CD4-positive, alpha-beta T cell (primary cell): ENCODE measurements at regions not wholly inside any gene's neighbourhood (a gene's known extent, or its start where the extent isn't known, plus 50 kb on each side); places are given as distances from the start of the nearest gene placed in this dataset.

ENCODE experiments used
- ATAC-seq: fragments of 200-7000 bp; cut with Tn5 transposase; one replicate; pipeline ENCODE4 v1.10.0; 2022; ENCODE audit warnings: mild to moderate bottlenecking; ENCODE audit not compliant: poor library complexity
- CTCF ChIA-PET: fragments of 350-600 bp; sonication (Branson Sonifier 250); formaldehyde crosslinking; loops from one replicate; lab custom pipeline; 2021; ENCODE audit warnings: antibody characterized with exemption, inconsistent platforms; lab: Charles Lee
- POLR2A ChIA-PET: fragments of 350-600 bp; sonication (Branson Sonifier 250); formaldehyde crosslinking; loops from one replicate; lab custom pipeline; 2021; ENCODE audit warnings: antibody characterized with exemption, inconsistent platforms; lab: Charles Lee
- DNase-seq, 14 experiments: peaks; one replicate each; pipeline ENCODE4 v3.0.0-alpha.2; 2013 to 2020; ENCODE audit warnings: mixed read lengths in 2 of 14
- H3K27ac ChIP-seq, 2 donors: one replicate each; pipeline versions ENCODE4 v1.5.1 to v1.7.0; 2013; ENCODE audit warnings: low read length in 2 of 2, low read depth in 1 of 2, mild to moderate bottlenecking in 1 of 2
- H3K27me3 ChIP-seq, 2 experiments: 1 replicate in 1 of 2; 2 replicates in 1 of 2; pipeline versions ENCODE4 v1.6.1 to v1.7.0; 2013; ENCODE audit warnings: low read length in 2 of 2, control low read depth in 1 of 2, mild to moderate bottlenecking in 1 of 2, moderate library complexity in 1 of 2; ENCODE audit not compliant: insufficient read depth in 2 of 2, control insufficient read depth in 1 of 2
- H3K36me3 ChIP-seq: one replicate; pipeline ENCODE4 v1.6.1; 2013; ENCODE audit warnings: low read length, control low read depth; ENCODE audit not compliant: insufficient read depth
- H3K4me1 ChIP-seq: one replicate; pipeline ENCODE4 v1.6.1; 2013; ENCODE audit warnings: low read length, control low read depth; ENCODE audit not compliant: insufficient read depth
- H3K4me3 ChIP-seq: one replicate; pipeline ENCODE4 v1.5.1; 2013; ENCODE audit warnings: mild to moderate bottlenecking, low read length, moderate library complexity
- H3K9me3 ChIP-seq, 2 experiments: 1 replicate in 1 of 2; 2 replicates in 1 of 2; pipeline versions ENCODE4 v1.6.1 to v1.7.0; 2013; ENCODE audit warnings: low read length in 2 of 2, mild to moderate bottlenecking in 2 of 2, control low read depth in 1 of 2, moderate library complexity in 1 of 2; ENCODE audit not compliant: control insufficient read depth in 1 of 2, insufficient read depth in 1 of 2
- H3K27ac Mint-ChIP-seq: one replicate; pipeline ENCODE4 v1.8.0; 2020; ENCODE audit warnings: mixed read lengths
- H3K27me3 Mint-ChIP-seq: one replicate; pipeline ENCODE4 v1.8.0; 2021; ENCODE audit warnings: mixed read lengths
- H3K36me3 Mint-ChIP-seq: one replicate; pipeline ENCODE4 v1.8.0; 2021; ENCODE audit warnings: low read depth, mixed read lengths
- H3K4me1 Mint-ChIP-seq: one replicate; pipeline ENCODE4 v1.8.0; 2021; ENCODE audit warnings: low read depth, mixed read lengths
- H3K4me3 Mint-ChIP-seq: one replicate; pipeline ENCODE4 v1.8.0; 2020; ENCODE audit warnings: mild to moderate bottlenecking, mixed read lengths
- H3K9me3 Mint-ChIP-seq: one replicate; pipeline ENCODE4 v1.8.0; 2020; ENCODE audit warnings: mixed read lengths
- intact Hi-C, 2 experiments: fragments of 100-400 bp; cut with DNase I in 1 of 2; cut with micrococcal nuclease in 1 of 2; formaldehyde crosslinking; loops; one replicate each; pipeline versions ENCODE4 v1.15.1 to v1.9.0; 2023 to 2025; cut with DNase I, micrococcal nuclease
- TF ChIP-seq, protein P1 (sequence below): fragments of 200-600 bp; IDR thresholded peaks from one replicate; pipeline ENCODE4 v1.8.0; 2022; ENCODE audit warnings: antibody characterized with exemption, mild to moderate bottlenecking

DNA sequence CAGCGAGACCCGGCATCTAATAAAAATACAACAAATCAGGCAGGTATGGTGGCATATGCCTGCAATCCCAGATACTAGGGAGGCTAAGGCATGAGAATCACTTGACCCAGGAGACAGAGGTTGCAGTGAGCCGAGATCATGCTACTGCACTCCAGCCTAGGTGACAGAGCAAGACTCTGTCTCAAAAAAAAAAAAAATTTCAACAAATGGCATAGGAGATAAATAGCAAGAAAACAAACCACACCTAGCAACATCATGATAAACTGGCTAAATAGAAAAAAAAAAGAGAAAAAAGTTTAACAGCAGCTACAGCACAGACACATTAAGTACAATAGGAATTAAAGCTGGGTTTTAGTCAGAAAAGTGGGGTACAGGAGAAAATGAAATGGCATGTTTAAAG is 1034.6 kb upstream of the LRRN3 start:
- TF ChIP-seq, protein P1, sequence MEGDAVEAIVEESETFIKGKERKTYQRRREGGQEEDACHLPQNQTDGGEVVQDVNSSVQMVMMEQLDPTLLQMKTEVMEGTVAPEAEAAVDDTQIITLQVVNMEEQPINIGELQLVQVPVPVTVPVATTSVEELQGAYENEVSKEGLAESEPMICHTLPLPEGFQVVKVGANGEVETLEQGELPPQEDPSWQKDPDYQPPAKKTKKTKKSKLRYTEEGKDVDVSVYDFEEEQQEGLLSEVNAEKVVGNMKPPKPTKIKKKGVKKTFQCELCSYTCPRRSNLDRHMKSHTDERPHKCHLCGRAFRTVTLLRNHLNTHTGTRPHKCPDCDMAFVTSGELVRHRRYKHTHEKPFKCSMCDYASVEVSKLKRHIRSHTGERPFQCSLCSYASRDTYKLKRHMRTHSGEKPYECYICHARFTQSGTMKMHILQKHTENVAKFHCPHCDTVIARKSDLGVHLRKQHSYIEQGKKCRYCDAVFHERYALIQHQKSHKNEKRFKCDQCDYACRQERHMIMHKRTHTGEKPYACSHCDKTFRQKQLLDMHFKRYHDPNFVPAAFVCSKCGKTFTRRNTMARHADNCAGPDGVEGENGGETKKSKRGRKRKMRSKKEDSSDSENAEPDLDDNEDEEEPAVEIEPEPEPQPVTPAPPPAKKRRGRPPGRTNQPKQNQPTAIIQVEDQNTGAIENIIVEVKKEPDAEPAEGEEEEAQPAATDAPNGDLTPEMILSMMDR: no peak
- no peaks in the 10 kb centered on the region for H3K4me1 Mint-ChIP-seq
- no peaks in the 10 kb centered on the region for H3K36me3 Mint-ChIP-seq
- POLR2A ChIA-PET: no interaction called here
- Histone ChIP-seq H3K36me3 (no peaks in the 10 kb centered on the region), H3K27me3 (no peaks in the 10 kb centered on the region), H3K27ac (no peak overlapping the region), H3K4me1 (no peaks in the 10 kb centered on the region), H3K4me3 (no peak overlapping the region), H3K9me3 (no peaks in the 10 kb centered on the region)
- no peaks in the 10 kb centered on the region for H3K27me3 Mint-ChIP-seq
- no peak overlapping the region for H3K27ac Mint-ChIP-seq
- H3K9me3 Mint-ChIP-seq: no peaks in the 10 kb centered on the region
- H3K4me3 Mint-ChIP-seq: no peak overlapping the region
- no peak for DNase-seq
- no peak for ATAC-seq
- CTCF ChIA-PET: no interaction called here
- intact Hi-C loops: no loop called here

DNA sequence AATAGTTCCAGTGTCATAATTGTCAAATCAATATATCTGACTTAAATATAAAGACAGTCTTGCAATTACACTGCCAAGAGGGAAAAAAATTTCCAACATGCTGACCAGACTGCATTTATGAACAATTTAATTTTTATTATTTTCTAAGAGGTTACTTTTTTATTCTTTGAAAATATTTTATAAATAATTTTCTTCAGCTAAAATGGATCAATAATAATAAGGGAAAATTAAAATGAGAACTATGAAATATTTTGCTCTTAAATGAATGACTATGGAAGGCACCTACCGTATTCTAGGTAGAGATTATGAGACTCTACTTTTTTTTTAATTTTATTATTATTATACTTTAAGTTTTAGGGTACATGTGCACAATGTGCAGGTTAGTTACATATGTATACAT is 1032.5 kb upstream of the LRRN3 start:
- no peaks in the 10 kb centered on the region for H3K36me3 Mint-ChIP-seq

DNA sequence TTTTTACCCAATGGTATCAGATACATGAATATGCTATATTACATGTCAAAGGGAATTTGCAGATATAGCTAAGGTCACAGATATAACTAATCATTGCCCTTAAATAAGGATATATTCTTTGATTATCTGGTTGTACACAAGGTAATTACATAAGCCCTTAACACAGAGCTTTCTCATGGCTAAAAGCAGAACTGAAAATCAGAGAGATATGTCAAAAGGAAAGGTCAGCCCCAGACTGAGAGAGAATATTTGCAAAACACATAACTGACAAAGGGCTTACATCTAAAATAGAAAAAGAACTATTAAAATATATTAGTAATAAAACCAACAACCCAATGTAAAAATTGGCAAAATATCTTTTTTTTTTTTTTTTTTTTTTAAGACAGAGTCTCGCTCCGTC is 1029.5 kb upstream of the LRRN3 start:
- no peaks in the 10 kb centered on the region for H3K36me3 ChIP-seq
- no peaks in the 10 kb centered on the region for H3K27me3 ChIP-seq
- Mint-ChIP-seq H3K27ac (no peak overlapping the region), H3K27me3 (no peaks in the 10 kb centered on the region), H3K4me1 (no peaks in the 10 kb centered on the region), H3K9me3 (no peaks in the 10 kb centered on the region), H3K4me3 (no peak overlapping the region), H3K36me3 (no peaks in the 10 kb centered on the region)
- intact Hi-C loops: no loop called here
- DNase-seq (no peak), ATAC-seq (no peak)
- ChIA-PET POLR2A (no interaction called here), CTCF (no interaction called here)
- H3K4me1 ChIP-seq: no peaks in the 10 kb centered on the region
- TF ChIP-seq, protein P1: no peak
- no peaks in the 10 kb centered on the region for H3K9me3 ChIP-seq
- no peak overlapping the region for H3K4me3 ChIP-seq
- no peak overlapping the region for H3K27ac ChIP-seq

More for the DNA sequence above, 1032.5 kb upstream of the LRRN3 start:
- Mint-ChIP-seq H3K4me3 (no peak overlapping the region), H3K27me3 (no peaks in the 10 kb centered on the region), H3K9me3 (no peaks in the 10 kb centered on the region), H3K4me1 (no peaks in the 10 kb centered on the region), H3K27ac (no peak overlapping the region)
- TF ChIP-seq, protein P1: no peak
- Histone ChIP-seq H3K4me1 (no peaks in the 10 kb centered on the region), H3K27me3 (no peaks in the 10 kb centered on the region), H3K4me3 (no peak overlapping the region), H3K36me3 (no peaks in the 10 kb centered on the region), H3K9me3 (no peaks in the 10 kb centered on the region), H3K27ac (no peak overlapping the region)
- CTCF ChIA-PET: no interaction called here
- intact Hi-C loops: no loop called here
- POLR2A ChIA-PET: no interaction called here
- DNase-seq: no peak
- no peak for ATAC-seq
